GM19025 (cell line): ENCODE measurements at regions not wholly inside any gene's neighbourhood (a gene's known extent, or its start where the extent isn't known, plus 50 kb on each side); places are given as distances from the start of the nearest gene placed in this dataset.

Experiments
- ATAC-seq: cut with Tn5 transposase; IDR thresholded peaks from one replicate; pipeline ENCODE4 v1.9.1; 2021; ENCODE audit warnings: mild to moderate bottlenecking, low read depth, moderate library complexity; ENCODE audit not compliant: unreplicated experiment

DNA sequence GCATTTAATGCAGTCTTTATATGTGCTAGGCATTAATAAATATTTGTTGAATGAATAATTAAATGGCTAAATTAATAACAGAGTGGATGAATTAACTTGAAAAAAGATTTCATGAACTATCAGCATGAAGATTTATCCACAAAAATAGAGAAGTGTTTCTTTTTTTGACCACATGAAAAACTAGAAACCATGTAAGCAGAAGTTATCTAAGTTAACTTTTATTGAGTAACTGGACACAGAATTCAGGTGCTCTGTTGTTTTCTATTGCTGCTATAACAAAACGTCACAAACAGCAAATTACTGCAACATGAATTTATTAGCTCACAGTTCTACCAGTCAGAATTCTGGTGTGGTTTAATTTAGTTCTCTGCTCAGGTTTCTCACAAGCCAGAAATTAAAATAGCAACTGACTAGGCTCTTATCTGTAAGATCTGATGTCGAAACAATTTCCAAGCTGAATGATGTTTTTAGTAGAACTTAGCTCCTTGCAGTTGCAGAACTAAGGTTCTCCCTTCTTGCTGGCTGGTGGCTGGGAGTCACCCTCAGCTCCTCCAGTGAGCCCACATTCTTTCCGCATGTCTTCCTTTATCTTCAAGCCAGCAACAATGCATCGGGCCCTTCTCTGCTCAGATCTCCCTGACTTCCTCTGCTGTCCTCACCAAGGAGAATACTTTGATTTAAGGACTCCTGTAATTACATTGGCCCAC lies 810.2 kb upstream of the ALCAM start:
- ATAC-seq, result no peak

DNA sequence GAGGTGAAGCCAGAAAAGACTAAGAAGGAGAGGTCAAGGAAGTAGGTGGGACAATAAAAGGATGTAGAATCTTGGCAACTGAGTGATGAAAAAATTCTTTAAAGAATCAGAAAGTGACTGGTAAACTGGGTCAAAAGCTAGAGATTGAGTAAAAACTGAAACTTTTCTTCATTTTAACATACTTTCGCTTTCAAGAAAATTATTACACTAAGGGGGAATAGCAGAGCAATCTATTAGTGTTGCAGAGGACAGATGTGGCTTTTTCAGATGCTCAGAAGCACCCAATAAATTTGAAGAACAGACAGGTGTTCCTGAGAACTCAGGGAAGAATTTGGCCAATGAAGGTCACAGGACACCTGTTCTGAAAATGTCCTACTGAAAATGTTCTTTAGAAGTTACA lies 805.4 kb upstream of the ALCAM start:
- no peak for ATAC-seq

DNA sequence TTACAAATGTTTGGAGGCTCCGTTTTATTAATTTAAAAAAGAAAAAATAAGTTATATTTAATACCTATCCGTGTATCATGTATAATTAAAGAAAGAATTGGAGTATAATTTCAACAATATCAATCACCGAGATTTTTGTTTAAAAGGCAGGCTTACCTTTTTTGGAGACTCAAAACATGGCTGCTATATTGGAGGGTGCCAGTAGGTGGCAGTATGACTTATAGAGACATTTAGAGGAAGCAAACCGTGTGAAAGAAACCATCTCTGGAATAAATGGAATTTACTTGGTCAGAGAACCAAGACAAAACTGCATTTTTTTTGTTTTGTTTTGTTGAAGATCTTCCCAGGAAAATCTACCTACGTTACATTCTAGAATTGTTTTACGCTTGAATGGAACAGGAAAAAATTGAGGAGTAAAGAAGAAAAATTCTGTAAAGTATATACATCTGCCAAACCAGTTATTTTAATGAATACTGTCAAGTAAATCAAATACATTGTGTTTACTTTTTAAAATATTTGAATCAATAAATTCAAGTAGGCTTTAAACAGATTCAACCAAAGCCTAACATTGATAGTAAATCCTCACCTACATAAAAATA lies 802.6 kb upstream of the ALCAM start:
- ATAC-seq, result no peak

DNA sequence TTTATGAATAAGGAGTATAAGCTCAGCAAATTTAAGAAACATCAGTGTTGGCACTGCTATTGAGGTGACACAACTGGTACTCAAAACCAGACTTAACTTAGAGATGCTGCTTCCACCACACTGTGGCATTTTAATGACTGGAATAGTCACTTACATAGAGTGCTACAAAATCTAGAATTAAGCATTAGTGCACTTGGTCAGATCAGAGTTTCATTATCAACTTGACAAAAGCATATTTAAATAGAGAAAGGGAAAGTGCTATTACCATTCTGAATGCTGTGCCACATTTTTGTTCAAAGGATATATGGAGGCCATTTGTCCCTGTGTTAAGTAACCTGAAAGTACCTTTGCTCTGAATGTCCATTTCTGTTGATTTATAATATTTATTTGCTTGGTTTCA lies 800.7 kb upstream of the ALCAM start:
- ATAC-seq, result no peak

DNA sequence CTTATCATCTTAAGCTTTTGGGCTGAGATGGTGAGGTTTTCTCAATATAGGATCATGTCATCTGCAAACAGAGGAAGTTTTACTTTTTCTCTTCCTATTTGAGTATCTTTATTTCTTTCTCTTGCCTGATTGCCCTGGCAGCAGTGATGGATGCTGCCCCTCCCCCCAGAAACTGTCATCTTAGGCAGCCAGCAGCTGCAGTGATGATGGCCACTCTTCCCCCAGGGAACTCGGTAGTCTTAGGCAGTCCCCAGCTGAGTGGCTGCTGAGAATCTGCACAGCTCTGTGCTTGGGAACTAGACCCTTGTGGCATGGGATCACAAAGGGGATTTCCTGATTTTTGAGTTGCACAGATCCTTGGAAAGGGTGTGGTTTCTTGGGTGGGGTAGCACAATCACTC lies 791.1 kb upstream of the ALCAM start:
- no peak for ATAC-seq

DNA sequence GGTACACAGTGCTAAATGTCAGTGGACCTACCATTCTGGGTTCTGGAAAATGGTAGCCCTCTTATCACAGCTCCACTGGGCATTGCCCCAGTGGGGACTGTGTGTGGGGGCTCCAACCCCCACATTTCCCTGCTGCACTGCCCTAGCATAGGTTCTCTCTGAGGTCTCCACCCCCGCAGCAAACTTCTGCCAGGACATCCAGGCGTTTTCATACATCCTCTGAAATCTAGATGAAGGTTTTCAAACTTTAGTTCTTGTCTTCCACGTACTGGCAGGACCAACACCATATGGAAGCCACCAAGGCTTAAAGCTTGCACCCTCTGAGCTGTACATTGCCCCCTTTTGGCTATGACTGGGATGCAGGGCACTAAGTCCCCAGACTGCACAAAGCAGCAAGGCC lies 788.2 kb upstream of the ALCAM start:
- ATAC-seq, result no peak

DNA sequence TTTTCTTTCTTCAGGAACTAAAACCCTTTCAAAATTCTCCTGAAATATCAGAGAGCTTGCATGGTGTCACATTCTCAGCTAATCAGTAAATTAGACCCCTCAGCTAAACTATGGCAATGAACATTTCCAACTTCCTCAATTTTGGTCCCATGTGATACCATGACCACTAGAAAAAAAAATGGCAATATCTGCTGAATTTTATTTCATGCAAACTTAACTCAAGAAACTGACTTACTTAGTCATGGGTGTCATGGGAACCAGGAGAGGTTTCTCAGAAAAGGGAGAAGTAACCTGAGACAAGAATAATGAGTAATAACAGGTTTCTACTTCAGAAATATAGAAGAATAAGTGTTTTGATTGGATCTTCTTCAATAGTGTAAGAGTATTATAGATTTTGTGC lies 784.6 kb upstream of the ALCAM start:
- no peak for ATAC-seq

DNA sequence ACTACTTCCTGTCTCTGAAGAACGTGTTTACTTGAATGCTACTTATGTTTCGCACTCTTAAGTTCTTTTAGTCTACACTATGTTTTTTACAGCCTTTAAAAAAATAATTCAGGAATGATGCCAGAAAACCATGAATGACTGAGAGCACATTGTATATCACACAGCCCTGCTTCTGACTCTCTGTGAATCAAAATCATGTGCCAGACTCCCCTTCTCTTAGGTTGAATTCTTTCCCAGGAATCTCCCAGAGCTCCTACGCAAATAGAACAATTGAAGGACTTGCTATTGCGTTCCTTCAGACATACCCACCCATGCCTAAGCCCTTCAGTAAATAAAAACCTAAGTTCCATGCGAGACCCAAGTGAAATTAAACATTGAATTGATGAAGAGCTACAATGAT lies 782.0 kb upstream of the ALCAM start:
- ATAC-seq, result no peak

DNA sequence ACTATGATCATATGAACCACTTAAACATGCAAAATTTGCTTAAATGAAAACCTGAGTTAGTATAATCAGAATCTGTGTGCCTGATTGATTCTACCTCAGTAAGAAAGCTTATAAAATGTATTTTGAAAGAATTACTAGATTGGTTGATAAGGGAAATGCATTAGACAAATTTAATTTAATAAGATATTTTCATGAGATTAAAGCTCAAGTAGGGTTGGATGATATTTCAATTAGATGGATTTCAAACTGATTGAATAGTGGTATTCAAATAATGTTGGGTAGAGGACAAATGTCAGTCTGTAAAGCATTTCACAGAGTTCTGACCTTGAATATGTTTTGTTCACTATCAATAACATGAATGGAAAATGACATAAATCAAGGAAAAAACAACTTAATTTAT lies 780.4 kb upstream of the ALCAM start:
- ATAC-seq, result no peak

DNA sequence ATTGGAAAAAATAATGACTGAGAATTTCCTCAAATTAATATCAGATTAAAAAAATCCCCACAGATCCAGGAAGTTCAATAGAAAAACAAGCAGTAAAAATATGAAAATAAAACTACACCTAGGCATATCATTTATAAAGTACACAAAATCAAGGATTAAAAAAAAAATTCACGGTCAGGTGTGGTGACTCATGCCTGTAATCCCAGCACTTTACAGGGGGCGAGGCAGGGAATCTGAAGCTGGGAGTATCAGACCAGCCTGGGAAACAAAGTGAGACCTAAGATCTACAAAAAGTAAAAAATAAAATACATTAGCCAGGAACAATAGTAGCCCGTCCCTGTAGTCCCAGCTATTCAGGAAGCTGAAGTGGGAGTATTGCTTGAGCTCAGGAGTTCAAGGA lies 778.3 kb upstream of the ALCAM start:
- no peak for ATAC-seq

DNA sequence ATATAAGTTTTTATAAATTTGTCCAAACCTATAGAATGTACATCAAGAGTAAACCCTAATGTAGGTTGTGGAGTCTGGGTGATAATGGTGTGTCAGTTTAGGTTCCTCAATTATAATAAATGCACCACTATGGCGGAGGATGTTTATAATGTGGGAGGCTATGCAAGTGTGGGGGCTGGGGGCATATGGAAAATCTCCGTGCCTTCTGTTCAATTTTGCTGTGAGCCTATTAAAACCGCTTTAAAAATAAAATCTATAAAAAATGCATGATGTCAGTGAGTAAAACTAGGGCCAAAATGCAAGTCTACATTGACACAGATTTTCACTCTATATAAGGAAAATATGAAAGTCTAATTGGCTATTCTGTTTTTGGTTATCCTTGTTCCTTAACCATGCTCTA lies 774.9 kb upstream of the ALCAM start:
- ATAC-seq, result no peak

DNA sequence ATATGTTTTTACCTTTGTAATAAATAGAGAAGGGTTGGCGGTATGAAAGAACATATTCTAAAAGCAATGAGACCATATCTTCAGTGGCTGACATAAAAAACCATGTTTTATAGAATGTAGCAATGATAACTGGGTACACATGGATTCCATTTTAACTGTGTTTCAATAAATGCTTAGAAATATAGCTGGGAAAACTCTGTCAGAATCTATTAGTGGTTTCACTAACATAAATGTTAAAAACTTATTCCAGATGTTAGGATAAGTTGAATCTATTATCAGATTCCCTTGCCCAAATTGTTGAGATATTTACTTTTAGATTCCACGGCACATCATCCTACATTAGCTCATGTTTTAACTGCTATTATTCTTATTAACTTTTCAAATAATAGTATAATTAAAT lies 772.2 kb upstream of the ALCAM start:
- no peak for ATAC-seq

DNA sequence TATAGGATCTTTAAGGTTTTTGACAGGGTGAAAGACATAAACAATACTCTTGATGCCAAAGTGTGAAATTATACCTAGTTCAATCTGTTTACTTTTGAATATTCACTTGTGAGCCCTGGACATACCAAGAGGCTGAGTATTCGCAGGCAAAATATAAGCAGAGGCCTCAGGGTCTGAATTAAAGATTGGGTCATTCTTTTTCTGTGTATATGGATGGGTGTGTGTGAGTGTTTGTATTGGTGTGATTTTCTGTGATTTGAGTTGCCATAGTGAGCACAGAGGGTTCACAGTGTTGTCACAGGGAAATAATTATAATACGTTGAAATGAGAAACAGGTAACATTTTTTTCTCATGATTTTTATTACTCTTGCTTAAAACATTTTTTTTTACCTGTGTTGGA lies 770.7 kb upstream of the ALCAM start:
- no peak for ATAC-seq

DNA sequence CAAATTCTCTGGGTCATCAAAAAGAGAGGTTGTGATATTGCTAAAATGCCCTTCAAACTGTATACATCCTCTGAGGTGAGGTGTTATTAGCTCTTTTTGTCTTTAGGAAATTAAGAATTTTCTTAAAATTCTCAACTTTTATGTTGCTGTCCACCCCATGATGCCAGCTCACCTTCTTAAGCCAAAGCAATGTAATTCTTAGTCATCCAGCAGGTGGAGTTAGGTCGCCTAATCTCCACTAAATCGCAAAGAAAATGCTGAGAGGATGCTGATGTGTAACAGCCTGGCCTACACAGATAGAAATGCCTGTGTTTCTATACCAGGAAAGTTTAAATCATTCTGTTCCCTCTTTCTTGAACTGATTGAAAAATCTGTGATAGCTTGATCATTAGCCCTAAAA lies 770.2 kb upstream of the ALCAM start:
- peak; percentile 88 for ATAC-seq

DNA sequence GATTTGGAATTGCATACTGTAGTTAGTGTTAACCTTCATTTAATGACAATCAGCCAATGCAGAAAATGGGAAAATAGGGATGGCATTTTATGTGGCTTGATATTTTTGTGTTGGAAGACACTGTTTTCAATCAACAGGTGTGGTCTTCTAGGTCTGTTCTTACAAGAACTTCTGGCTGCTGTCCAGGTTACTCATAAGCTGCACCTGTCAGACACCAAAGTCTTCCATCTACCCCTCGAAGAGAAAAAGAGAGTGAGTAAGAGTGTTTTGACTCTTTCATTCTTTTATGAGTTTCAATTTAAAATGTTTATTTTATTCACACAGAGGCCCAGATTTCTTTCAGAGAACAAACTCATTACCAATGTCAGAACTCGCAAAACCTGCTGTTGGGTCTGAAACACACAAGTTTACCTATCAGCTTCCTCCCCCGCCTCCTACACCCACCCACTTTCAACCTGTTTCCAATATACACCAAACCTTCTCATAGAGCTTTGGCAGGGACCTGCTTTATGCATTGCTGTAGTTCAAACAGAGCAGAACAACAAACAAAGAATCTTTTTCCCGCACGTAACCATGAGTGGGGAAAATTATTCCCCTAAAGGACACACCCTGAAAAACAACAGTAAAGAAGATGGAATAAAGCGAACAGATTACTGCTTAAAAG lies 767.7 kb upstream of the ALCAM start:
- no peak for ATAC-seq

DNA sequence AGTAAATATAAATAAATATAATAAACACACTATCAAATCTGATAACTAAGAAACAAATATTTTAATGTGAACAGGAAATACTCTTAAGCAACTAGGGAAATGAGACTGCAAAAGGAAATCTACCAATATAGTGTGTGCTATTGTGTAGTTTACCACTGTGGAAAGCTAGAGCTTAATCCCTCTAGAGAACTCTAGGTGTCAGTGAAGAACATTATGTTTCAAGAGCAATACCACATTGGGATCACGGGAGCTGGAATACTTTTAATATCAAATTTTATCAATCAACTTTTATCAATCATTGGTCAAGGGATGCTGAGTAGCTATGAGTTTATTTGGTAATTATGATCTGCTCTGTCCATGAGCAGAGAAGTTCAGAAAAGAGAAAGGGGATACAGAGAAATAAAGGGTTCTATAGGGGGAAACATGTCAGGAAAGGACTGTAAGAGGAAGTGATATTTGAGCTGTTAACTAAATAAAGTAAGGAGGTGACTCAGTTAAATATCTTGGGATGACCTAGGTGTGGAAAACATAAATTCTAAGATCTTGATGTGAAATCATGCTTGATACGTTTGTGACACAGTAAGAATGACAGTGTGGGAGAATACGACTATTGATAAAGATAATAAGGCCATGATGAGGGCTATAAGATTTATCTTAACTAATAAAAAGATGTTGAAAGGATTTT lies 762.2 kb upstream of the ALCAM start:
- ATAC-seq, result no peak

DNA sequence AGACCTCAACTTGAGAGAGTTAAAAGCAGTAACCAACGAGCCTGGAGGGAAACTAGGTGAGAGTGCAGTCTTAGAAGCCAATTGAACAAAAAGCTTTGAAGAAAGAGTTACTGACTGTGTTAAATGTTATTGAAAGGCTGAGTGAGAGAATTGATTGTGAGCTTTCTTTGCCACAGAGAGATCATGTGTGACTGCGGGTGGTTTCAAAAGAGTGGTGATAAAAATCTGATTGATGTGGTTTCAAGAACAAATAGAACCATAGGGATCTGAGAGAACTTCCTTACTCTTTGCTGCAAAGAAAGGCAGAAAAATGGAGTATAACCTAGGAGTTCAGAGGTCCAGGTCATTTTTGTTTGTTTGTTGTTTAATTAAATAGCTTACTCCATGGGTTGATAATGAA lies 759.9 kb upstream of the ALCAM start:
- no peak for ATAC-seq

DNA sequence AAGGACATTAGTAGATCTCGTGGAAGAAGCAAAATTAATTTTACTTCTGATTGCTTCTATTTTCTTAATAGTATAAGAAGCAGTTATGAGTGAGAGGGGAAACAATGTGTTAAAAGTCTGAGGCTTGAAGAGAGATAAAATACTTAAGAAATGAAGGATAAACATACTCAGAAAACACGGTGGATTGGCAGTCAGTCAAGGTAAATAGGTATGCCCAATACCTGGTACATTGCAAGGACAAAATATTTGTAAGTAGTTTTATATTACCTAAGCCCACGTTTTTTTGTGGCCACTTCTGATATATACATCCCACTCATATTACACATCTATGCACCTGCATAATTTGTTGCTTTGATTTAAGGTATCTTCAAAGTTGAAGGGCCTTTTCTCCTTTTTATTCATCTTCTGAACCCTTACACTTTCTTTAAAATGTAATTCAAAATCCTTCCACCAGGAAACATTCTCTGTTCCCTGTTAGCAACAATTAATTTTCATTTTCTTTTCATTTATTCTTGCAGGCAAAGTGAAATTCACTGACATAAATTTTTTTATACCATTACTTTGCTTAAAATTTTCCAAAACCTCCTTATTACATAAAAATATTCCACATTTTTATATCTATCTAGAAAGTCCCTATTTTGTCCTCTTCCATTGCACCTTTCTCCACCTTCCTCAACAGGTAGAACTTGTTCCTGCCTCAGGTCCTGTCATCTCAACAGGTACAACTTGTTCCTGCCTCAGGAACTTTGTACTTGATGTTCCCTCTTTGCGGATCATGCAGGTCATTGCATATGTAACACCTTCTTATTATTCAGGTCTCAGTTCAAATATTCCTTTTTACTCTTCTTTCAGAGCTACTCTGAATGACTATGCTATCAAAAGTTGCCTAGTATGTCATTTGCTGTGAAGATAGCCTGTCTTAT lies 755.7 kb upstream of the ALCAM start:
- ATAC-seq, result no peak

DNA sequence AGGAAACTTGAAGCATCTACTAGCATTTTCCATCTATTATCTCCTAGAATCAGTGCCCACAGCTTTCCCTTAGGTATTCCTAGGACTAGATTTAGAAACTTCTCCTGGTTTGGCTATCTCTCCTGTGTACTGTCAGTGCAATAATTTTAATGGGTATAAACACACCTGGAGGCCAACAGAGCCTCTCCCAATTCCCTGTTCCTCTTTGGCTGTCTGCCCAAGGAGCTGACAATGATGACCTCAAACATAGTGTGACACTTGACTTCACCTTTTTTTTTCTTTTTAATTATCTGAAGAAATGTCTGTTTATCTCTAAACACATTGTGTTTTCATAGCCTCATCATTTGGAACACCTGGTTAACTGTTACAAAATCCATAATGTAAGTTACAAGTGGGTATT lies 754.5 kb upstream of the ALCAM start:
- ATAC-seq, result no peak

DNA sequence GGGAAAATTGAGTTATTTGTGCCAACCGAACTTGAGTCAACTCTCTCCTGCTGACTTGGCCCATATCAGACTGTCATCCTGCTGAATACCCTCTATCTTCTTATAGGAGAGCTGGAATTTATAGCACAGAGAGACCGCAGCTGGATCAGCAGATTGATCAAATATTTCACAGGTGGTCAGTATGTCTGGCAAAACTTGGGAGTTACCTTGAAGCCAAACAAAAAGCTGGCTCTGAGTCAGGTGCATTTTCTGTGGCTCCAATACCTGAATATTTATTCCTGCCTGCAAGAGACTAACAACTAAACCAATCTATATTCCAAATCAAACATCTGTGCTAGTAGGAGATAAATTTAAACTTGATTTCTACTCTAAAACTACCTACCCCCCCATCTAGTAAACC lies 752.1 kb upstream of the ALCAM start:
- no peak for ATAC-seq
